ENCODE measurements at regions not wholly inside any gene's neighbourhood (a gene's known extent, or its start where the extent isn't known, plus 50 kb on each side); places are given as distances from the start of the nearest gene placed in this dataset.

- no peak for DNase-seq (ENCODE audit: low read depth)
- no peak overlapping the region for H3K4me3 ChIP-seq (ENCODE audit: low read depth, low read length)
- no peak for TF ChIP-seq CTCF (IDR thresholded peaks at IDR 0.05; ENCODE audit: low read depth, low read length, missing control alignments)
Measured at GRCh38 chr2:234410526-234410925, 86.4 kb downstream of the ARL4C start.

- no peak for DNase-seq (ENCODE audit: low read depth)
- H3K4me3 ChIP-seq (ENCODE audit: low read depth, low read length), result no peak overlapping the region
- TF ChIP-seq CTCF (IDR thresholded peaks at IDR 0.05; ENCODE audit: low read depth, low read length, missing control alignments), result no peak
Measured at GRCh38 chr2:234409590-234409989, 87.3 kb downstream of the ARL4C start.

- no peak overlapping the region for H3K4me3 ChIP-seq (ENCODE audit: low read depth, low read length)
- TF ChIP-seq CTCF (IDR thresholded peaks at IDR 0.05; ENCODE audit: low read depth, low read length, missing control alignments), result no peak
- DNase-seq (ENCODE audit: low read depth), result no peak
Measured at GRCh38 chr2:234406085-234406484, 90.8 kb downstream of the ARL4C start.

GRCh38 chr2:234405462-234405861, 91.4 kb downstream of the ARL4C start:
- no peak for TF ChIP-seq CTCF (IDR thresholded peaks at IDR 0.05; ENCODE audit: low read depth, low read length, missing control alignments)
- no peak overlapping the region for H3K4me3 ChIP-seq (ENCODE audit: low read depth, low read length)
- DNase-seq (ENCODE audit: low read depth), result no peak

GRCh38 chr2:234404957-234405356, 91.9 kb downstream of the ARL4C start:
- no peak overlapping the region for H3K4me3 ChIP-seq (ENCODE audit: low read depth, low read length)
- no peak for DNase-seq (ENCODE audit: low read depth)
- TF ChIP-seq CTCF (IDR thresholded peaks at IDR 0.05; ENCODE audit: low read depth, low read length, missing control alignments), result no peak

GRCh38 chr2:234403751-234404150, 93.1 kb downstream of the ARL4C start:
- no peak for TF ChIP-seq CTCF (IDR thresholded peaks at IDR 0.05; ENCODE audit: low read depth, low read length, missing control alignments)
- DNase-seq (ENCODE audit: low read depth), result no peak
- no peak overlapping the region for H3K4me3 ChIP-seq (ENCODE audit: low read depth, low read length)

- no peak overlapping the region for H3K4me3 ChIP-seq (ENCODE audit: low read depth, low read length)
- no peak for TF ChIP-seq CTCF (IDR thresholded peaks at IDR 0.05; ENCODE audit: low read depth, low read length, missing control alignments)
Measured at GRCh38 chr2:234403074-234403473, 93.8 kb downstream of the ARL4C start.

More at GRCh38 chr2:234403074-234403473, 93.8 kb downstream of the ARL4C start:
- no peak for DNase-seq (ENCODE audit: low read depth)

All from GM12864 (cell line).